ENCODE measurements at regions not wholly inside any gene's neighbourhood (a gene's known extent, or its start where the extent isn't known, plus 50 kb on each side); places are given as distances from the start of the nearest gene placed in this dataset.

DNA sequence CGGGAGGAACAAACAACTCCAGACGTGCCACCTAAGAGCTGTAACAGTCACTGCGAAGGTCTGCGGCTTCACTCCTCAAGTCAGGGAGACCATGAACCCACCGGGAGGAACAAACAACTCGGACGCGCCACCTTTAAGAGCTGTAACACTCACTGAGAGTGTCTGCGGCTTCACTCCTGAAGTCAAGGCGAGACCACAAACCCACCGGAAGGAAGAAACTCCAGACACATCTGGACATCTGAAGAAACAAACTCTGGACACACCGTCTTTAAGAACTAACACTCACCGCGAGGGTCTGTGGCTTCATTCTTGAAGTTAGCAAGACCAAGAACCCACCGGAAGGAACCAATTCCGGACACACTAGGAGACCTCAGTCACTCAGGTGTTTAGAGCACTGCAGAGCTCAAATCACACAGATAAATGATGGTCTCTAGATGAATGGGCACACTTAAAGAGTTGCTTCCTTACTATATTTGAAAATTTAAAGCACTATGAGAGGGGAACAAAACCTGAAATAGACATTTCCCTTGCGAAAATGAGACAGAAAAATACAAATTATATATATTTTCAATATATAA, 587.7 kb upstream of the ADGRL4 start:
- TF ChIP-seq, protein P1, sequence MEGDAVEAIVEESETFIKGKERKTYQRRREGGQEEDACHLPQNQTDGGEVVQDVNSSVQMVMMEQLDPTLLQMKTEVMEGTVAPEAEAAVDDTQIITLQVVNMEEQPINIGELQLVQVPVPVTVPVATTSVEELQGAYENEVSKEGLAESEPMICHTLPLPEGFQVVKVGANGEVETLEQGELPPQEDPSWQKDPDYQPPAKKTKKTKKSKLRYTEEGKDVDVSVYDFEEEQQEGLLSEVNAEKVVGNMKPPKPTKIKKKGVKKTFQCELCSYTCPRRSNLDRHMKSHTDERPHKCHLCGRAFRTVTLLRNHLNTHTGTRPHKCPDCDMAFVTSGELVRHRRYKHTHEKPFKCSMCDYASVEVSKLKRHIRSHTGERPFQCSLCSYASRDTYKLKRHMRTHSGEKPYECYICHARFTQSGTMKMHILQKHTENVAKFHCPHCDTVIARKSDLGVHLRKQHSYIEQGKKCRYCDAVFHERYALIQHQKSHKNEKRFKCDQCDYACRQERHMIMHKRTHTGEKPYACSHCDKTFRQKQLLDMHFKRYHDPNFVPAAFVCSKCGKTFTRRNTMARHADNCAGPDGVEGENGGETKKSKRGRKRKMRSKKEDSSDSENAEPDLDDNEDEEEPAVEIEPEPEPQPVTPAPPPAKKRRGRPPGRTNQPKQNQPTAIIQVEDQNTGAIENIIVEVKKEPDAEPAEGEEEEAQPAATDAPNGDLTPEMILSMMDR (IDR thresholded peaks at IDR 0.05; ENCODE audit: low read length): no peak
- TF ChIP-seq EZH2 (IDR thresholded peaks at IDR 0.05; ENCODE audit: borderline replicate concordance, low read length): no peak

DNA sequence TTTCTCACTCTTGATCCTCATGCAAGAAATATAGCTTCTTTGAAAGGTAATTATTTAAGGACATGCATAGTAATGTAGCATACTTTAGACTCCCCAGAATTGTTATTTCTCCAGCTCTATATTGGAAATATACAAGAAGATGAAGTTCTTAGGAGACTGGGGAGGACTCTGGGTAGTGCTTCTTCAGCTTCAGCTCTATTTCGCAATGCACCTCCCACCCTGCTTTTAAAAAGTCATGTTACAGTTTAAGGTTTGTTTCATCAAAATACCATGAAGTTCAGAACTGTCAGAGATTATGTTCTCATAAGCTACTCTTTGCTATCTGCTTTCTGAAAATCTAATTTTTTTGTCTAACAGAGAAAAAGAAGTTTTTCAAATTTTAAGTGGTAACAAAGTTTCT, 586.2 kb upstream of the ADGRL4 start:
- H3K4me2 ChIP-seq (ENCODE audit: low read length): no peak overlapping the region
- H3K79me2 ChIP-seq (ENCODE audit: insufficient read depth, low read length): no peaks in the 10 kb centered on the region
- H3K9me3 ChIP-seq (ENCODE audit: low read length): no peaks in the 10 kb centered on the region
- no peaks in the 10 kb centered on the region for H4K20me1 ChIP-seq (ENCODE audit: insufficient read depth, low read length)
- H2AFZ ChIP-seq (ENCODE audit: low read length): no peak overlapping the region
- H3K9ac ChIP-seq (ENCODE audit: low read length): no peak overlapping the region
- H3K36me3 ChIP-seq (ENCODE audit: insufficient read depth, low read length): no peaks in the 10 kb centered on the region
- H3K27me3 ChIP-seq (ENCODE audit: insufficient read depth, low read length): no peaks in the 10 kb centered on the region
- H3K27ac ChIP-seq (ENCODE audit: low read depth, low read length, poor library complexity, severe bottlenecking): no peak overlapping the region
- TF ChIP-seq, protein P1 (IDR thresholded peaks at IDR 0.05; ENCODE audit: low read length): no peak
- TF ChIP-seq EZH2 (IDR thresholded peaks at IDR 0.05; ENCODE audit: borderline replicate concordance, low read length): no peak
- no peaks in the 10 kb centered on the region for H3K9me2 ChIP-seq (ENCODE audit: low read depth, low read length)
- H3K4me1 ChIP-seq (ENCODE audit: insufficient read depth, low read length, severe bottlenecking): peaks cover 3% of the 10 kb centered on the region
- no peak overlapping the region for H3K4me3 ChIP-seq (ENCODE audit: low read depth, low read length, poor library complexity, severe bottlenecking)
- no peaks in the 10 kb centered on the region for H3F3A ChIP-seq (ENCODE audit: insufficient read depth, low read length)

More for the DNA sequence above, 587.7 kb upstream of the ADGRL4 start:
- Histone ChIP-seq H3K27me3 (ENCODE audit: insufficient read depth, low read length) (no peaks in the 10 kb centered on the region), H3K9me3 (ENCODE audit: low read length) (no peaks in the 10 kb centered on the region), H3K4me2 (ENCODE audit: low read length) (no peak overlapping the region), H3K79me2 (ENCODE audit: insufficient read depth, low read length) (no peaks in the 10 kb centered on the region), H3F3A (ENCODE audit: insufficient read depth, low read length) (no peaks in the 10 kb centered on the region), H3K9me2 (ENCODE audit: low read depth, low read length) (no peaks in the 10 kb centered on the region), H2AFZ (ENCODE audit: low read length) (no peak overlapping the region), H3K36me3 (ENCODE audit: insufficient read depth, low read length) (no peaks in the 10 kb centered on the region), H4K20me1 (ENCODE audit: insufficient read depth, low read length) (no peaks in the 10 kb centered on the region), H3K4me3 (ENCODE audit: low read depth, low read length, poor library complexity, severe bottlenecking) (no peak overlapping the region), H3K27ac (ENCODE audit: low read depth, low read length, poor library complexity, severe bottlenecking) (no peak overlapping the region), H3K4me1 (ENCODE audit: insufficient read depth, low read length, severe bottlenecking) (no peaks in the 10 kb centered on the region), H3K9ac (ENCODE audit: low read length) (no peak overlapping the region)

DNA sequence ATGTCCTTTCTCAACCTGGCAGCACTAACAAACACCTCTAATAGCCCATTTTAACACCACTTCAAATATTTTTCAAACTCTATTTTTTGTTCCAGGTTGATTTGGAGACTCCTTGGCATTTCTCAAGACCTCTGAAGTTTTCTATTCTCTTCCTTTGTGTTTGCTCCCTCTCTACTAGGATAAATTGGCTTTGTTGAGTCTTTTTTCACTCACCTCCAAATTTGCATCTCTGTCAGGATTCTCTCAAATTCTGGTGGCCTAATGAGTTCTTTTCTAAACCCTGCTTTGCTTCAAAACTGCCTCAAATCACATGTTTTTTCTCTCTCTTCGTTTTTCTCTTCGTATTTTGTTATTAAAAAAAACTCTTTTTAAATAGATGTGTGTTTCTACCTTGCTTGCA, 582.2 kb upstream of the ADGRL4 start:
- Histone ChIP-seq H3K9me3 (ENCODE audit: low read length) (no peaks in the 10 kb centered on the region), H2AFZ (ENCODE audit: low read length) (no peak overlapping the region; the same call in 1 of the 2 replicates), H3K9me2 (ENCODE audit: low read depth, low read length) (no peaks in the 10 kb centered on the region), H3K79me2 (ENCODE audit: insufficient read depth, low read length) (no peaks in the 10 kb centered on the region), H4K20me1 (ENCODE audit: insufficient read depth, low read length) (no peaks in the 10 kb centered on the region), H3K4me3 (ENCODE audit: low read depth, low read length, poor library complexity, severe bottlenecking) (no peak overlapping the region), H3K9ac (ENCODE audit: low read length) (no peak overlapping the region), H3K4me2 (ENCODE audit: low read length) (no peak overlapping the region), H3F3A (ENCODE audit: insufficient read depth, low read length) (no peaks in the 10 kb centered on the region), H3K4me1 (ENCODE audit: insufficient read depth, low read length, severe bottlenecking) (peaks cover 3% of the 10 kb centered on the region), H3K27me3 (ENCODE audit: insufficient read depth, low read length) (no peaks in the 10 kb centered on the region), H3K27ac (ENCODE audit: low read depth, low read length, poor library complexity, severe bottlenecking) (no peak overlapping the region), H3K36me3 (ENCODE audit: insufficient read depth, low read length) (no peaks in the 10 kb centered on the region)
- TF ChIP-seq EZH2 (IDR thresholded peaks at IDR 0.05; ENCODE audit: borderline replicate concordance, low read length): no peak
- TF ChIP-seq, protein P1 (IDR thresholded peaks at IDR 0.05; ENCODE audit: low read length): no peak
